ENCODE measurements at regions not wholly inside any gene's neighbourhood (a gene's known extent, or its start where the extent isn't known, plus 50 kb on each side); places are given as distances from the start of the nearest gene placed in this dataset.

DNA sequence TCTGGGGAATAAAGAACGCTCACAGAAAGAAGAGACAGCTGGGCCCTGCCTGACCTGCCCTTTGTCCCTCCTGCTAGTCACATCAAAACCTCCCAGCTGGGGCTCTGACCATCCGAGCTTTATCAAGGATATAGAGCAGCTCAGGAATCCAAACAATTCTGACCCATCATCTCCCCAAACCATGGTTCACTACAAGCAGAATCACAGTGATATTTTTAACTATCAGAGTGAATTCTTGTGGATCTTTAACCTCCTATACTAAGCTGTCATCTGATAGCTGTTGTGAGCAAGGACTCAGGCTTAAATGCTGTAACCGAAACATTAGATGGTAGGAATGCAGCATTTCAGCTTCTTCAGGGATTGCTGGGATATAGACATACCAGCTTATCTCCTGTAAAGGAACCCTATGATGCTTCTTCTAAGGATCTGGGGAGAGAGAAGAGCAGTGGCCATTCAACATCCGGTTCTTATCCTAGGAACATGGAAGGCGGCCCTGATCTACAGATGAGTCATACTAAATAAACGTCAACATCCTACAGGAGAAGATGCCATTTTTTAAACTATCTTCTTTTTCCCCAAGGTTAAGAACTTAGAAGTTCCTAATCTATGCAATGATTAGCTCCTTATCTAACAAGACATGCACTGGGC lies 84.7 kb upstream of the AKIP1 start:
- ChIA-PET POLR2A (interaction anchor here (0.6 kb wide), 1 partner anchor 14 kb away, joined by 4 read pairs; no protein-coding TSS in a partner anchor), CTCF (no interaction called here)
- no peaks in the 10 kb centered on the region for H3K27me3 Mint-ChIP-seq
- Histone ChIP-seq H2AFZ (ENCODE audit: insufficient read depth, low read depth, low read length, poor library complexity, severe bottlenecking) (no peak overlapping the region), H3K36me3 (replicated peaks in 1 of 2; ENCODE audit: control extremely low read depth in 1 of 2, control insufficient read depth in 1 of 2, extremely low read depth in 1 of 2, insufficient read depth in 2 of 2, low read length in 1 of 2) (no peaks in the 10 kb centered on the region), H3K79me2 (ENCODE audit: control insufficient read depth, insufficient read depth, low read length) (no peaks in the 10 kb centered on the region), H3K4me3 (ENCODE audit: control extremely low read depth in 1 of 5, extremely low read depth in 1 of 5, insufficient read depth in 1 of 5, low read depth in 2 of 5, low read length in 4 of 5) (no peak overlapping the region), H3K27ac (ENCODE audit: low read length in 2 of 2) (no peak overlapping the region), H3K4me1 (ENCODE audit: control insufficient read depth in 2 of 2, insufficient read depth in 2 of 2, low read length in 2 of 2) (no peaks in the 10 kb centered on the region), H3K9me3 (ENCODE audit: control extremely low read depth in 1 of 3, control insufficient read depth in 2 of 3, insufficient read depth in 1 of 3, low read length in 2 of 3) (no peaks in the 10 kb centered on the region), H4K20me1 (ENCODE audit: control insufficient read depth, insufficient read depth, low read length, poor library complexity, severe bottlenecking) (no peaks in the 10 kb centered on the region), H3K9ac (ENCODE audit: low read length) (no peak overlapping the region), H3K27me3 (replicated peaks in 1 of 4; ENCODE audit: control extremely low read depth in 1 of 4, control insufficient read depth in 3 of 4, insufficient read depth in 4 of 4, low read length in 3 of 4) (no peaks in the 10 kb centered on the region), H3K4me2 (replicated peaks; ENCODE audit: low read depth, low read length, poor library complexity, severe bottlenecking) (no peak overlapping the region)
- H3K4me1 Mint-ChIP-seq = no peaks in the 10 kb centered on the region
- H3K27ac Mint-ChIP-seq = no peak overlapping the region
- TF ChIP-seq, protein P1, sequence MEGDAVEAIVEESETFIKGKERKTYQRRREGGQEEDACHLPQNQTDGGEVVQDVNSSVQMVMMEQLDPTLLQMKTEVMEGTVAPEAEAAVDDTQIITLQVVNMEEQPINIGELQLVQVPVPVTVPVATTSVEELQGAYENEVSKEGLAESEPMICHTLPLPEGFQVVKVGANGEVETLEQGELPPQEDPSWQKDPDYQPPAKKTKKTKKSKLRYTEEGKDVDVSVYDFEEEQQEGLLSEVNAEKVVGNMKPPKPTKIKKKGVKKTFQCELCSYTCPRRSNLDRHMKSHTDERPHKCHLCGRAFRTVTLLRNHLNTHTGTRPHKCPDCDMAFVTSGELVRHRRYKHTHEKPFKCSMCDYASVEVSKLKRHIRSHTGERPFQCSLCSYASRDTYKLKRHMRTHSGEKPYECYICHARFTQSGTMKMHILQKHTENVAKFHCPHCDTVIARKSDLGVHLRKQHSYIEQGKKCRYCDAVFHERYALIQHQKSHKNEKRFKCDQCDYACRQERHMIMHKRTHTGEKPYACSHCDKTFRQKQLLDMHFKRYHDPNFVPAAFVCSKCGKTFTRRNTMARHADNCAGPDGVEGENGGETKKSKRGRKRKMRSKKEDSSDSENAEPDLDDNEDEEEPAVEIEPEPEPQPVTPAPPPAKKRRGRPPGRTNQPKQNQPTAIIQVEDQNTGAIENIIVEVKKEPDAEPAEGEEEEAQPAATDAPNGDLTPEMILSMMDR (IDR thresholded peaks at IDR 0.05) = no peak
- TF ChIP-seq EZH2 (IDR thresholded peaks at IDR 0.05; ENCODE audit: borderline replicate concordance, insufficient read depth, low read depth, low read length, poor library complexity, severe bottlenecking) = no peak
- no peak overlapping the region for H3K4me3 Mint-ChIP-seq
- intact Hi-C loops (cut with micrococcal nuclease) = no loop called here
- no peaks in the 10 kb centered on the region for H3K9me3 Mint-ChIP-seq (ENCODE audit: insufficient read depth)
- WGBS (ENCODE audit: insufficient coverage) = 83% methylated on average over 6 of the region's 6 CpGs
- DNase-seq (no peak), ATAC-seq (ENCODE audit: low read depth) (no peak)

- TF ChIP-seq EZH2 (IDR thresholded peaks at IDR 0.05; ENCODE audit: borderline replicate concordance, insufficient read depth, low read depth, low read length, poor library complexity, severe bottlenecking) = no peak
- TF ChIP-seq, protein P1 (IDR thresholded peaks at IDR 0.05) = no peak
- peaks cover 2% of the 10 kb centered on the region for H3K4me1 Mint-ChIP-seq
- no peak overlapping the region for H3K27ac Mint-ChIP-seq
- Histone ChIP-seq H3K4me1 (ENCODE audit: control insufficient read depth in 2 of 2, insufficient read depth in 2 of 2, low read length in 2 of 2) (no peaks in the 10 kb centered on the region), H3K4me2 (replicated peaks; ENCODE audit: low read depth, low read length, poor library complexity, severe bottlenecking) (no peak overlapping the region), H2AFZ (ENCODE audit: insufficient read depth, low read depth, low read length, poor library complexity, severe bottlenecking) (no peak overlapping the region), H3K27me3 (replicated peaks in 1 of 4; ENCODE audit: control extremely low read depth in 1 of 4, control insufficient read depth in 3 of 4, insufficient read depth in 4 of 4, low read length in 3 of 4) (no peaks in the 10 kb centered on the region), H3K27ac (ENCODE audit: low read length in 2 of 2) (no peak overlapping the region), H3K4me3 (ENCODE audit: control extremely low read depth in 1 of 5, extremely low read depth in 1 of 5, insufficient read depth in 1 of 5, low read depth in 2 of 5, low read length in 4 of 5) (no peak overlapping the region), H4K20me1 (ENCODE audit: control insufficient read depth, insufficient read depth, low read length, poor library complexity, severe bottlenecking) (no peaks in the 10 kb centered on the region), H3K79me2 (ENCODE audit: control insufficient read depth, insufficient read depth, low read length) (no peaks in the 10 kb centered on the region), H3K36me3 (replicated peaks in 1 of 2; ENCODE audit: control extremely low read depth in 1 of 2, control insufficient read depth in 1 of 2, extremely low read depth in 1 of 2, insufficient read depth in 2 of 2, low read length in 1 of 2) (no peaks in the 10 kb centered on the region), H3K9ac (ENCODE audit: low read length) (no peak overlapping the region), H3K9me3 (ENCODE audit: control extremely low read depth in 1 of 3, control insufficient read depth in 2 of 3, insufficient read depth in 1 of 3, low read length in 2 of 3) (no peaks in the 10 kb centered on the region)
- H3K9me3 Mint-ChIP-seq (ENCODE audit: insufficient read depth) = no peaks in the 10 kb centered on the region
- 88% methylated on average over 3 of the region's 6 CpGs for WGBS (ENCODE audit: insufficient coverage)
- CTCF ChIA-PET = no interaction called here
- intact Hi-C loops (cut with micrococcal nuclease) = no loop called here
- DNase-seq = no peak
- POLR2A ChIA-PET = no interaction called here
- no peak overlapping the region for H3K4me3 Mint-ChIP-seq
- ATAC-seq (ENCODE audit: low read depth) = no peak
- no peaks in the 10 kb centered on the region for H3K27me3 Mint-ChIP-seq
Observed at GRCh38 chr11:8826901-8827560, 84.0 kb upstream of the AKIP1 start.

Data from B cell (primary cell).